RWPE1 (cell line): ENCODE measurements at regions not wholly inside any gene's neighbourhood (a gene's known extent, or its start where the extent isn't known, plus 50 kb on each side); places are given as distances from the start of the nearest gene placed in this dataset.

Source experiments
- CTCF ChIA-PET: fragments of 350-600 bp; sonication (Branson Sonifier 250); formaldehyde crosslinking; extraction: SDS; loops from one replicate; lab custom pipeline; 2021; lab: Yijun Ruan, JAX
- POLR2A ChIA-PET: fragments of 400-600 bp; formaldehyde crosslinking; extraction: SDS; loops from one replicate; lab custom pipeline; 2020; ENCODE audit warnings: antibody characterized with exemption; ENCODE audit not compliant: low non-redundant PET; lab: Yijun Ruan, JAX
- DNase-seq: peaks from one replicate; pipeline ENCODE4 v3.0.0; 2012; ENCODE audit warnings: low spot score
- H3K27ac ChIP-seq: fragments of 450-650 bp; 2 replicates; pipeline ENCODE4 v1.5.1; 2017
- CTCF ChIP-seq: fragments of 450-650 bp; conservative IDR thresholded peaks from 2 replicates; pipeline ENCODE4 v1.5.1; 2017; ENCODE audit warnings: low read depth, mild to moderate bottlenecking

GRCh38 chr11:46183819-46184218, 62.6 kb upstream of the PHF21A start:
- TF ChIP-seq CTCF: no peak
- POLR2A ChIA-PET: no interaction called here
- CTCF ChIA-PET: no interaction called here
- DNase-seq: peak; percentile 78
- H3K27ac ChIP-seq: no peak overlapping the region

GRCh38 chr11:46181843-46182424, 60.7 kb upstream of the PHF21A start:
- ChIA-PET CTCF (no interaction called here), POLR2A (no interaction called here)
- TF ChIP-seq CTCF: no peak
- H3K27ac ChIP-seq: no peak overlapping the region
- no peak for DNase-seq

- ChIA-PET CTCF (no interaction called here), POLR2A (no interaction called here)
- no peak for TF ChIP-seq CTCF
- no peak overlapping the region for H3K27ac ChIP-seq
- DNase-seq: no peak
Measured at GRCh38 chr11:46181387-46181786, 60.1 kb upstream of the PHF21A start.

GRCh38 chr11:46180736-46181135, 59.5 kb upstream of the PHF21A start:
- CTCF ChIA-PET: no interaction called here

GRCh38 chr11:46178513-46178912, 57.3 kb upstream of the PHF21A start:
- DNase-seq: no peak
- ChIA-PET CTCF (interaction anchor here (0.6 kb wide), 1 partner anchor 162 kb away, joined by 3 read pairs; no protein-coding TSS in a partner anchor), POLR2A (no interaction called here)
- H3K27ac ChIP-seq: no peak overlapping the region
- TF ChIP-seq CTCF: no peak

More at GRCh38 chr11:46180736-46181135, 59.5 kb upstream of the PHF21A start:
- H3K27ac ChIP-seq: no peak overlapping the region
- no peak for DNase-seq
- POLR2A ChIA-PET: interaction anchor here (0.5 kb wide), 1 partner anchor 46 kb away, joined by 3 read pairs; no protein-coding TSS in a partner anchor
- TF ChIP-seq CTCF: no peak

- ChIA-PET POLR2A (no interaction called here), CTCF (interaction anchor here (0.7 kb wide), 1 partner anchor 214 kb away, joined by 3 read pairs; no protein-coding TSS in a partner anchor)
- no peak overlapping the region for H3K27ac ChIP-seq
- peak; percentile 15 for DNase-seq
- TF ChIP-seq CTCF: no peak
Measured at GRCh38 chr11:46176421-46176820, 55.2 kb upstream of the PHF21A start.
